Neural cell (in vitro differentiated cells): ENCODE measurements at regions not wholly inside any gene's neighbourhood (a gene's known extent, or its start where the extent isn't known, plus 50 kb on each side); places are given as distances from the start of the nearest gene placed in this dataset.

Experiments
- H2AFZ ChIP-seq: fragments of 200-600, 300-800 bp; sonication (generic), shearing (Covaris generic); 2 replicates; pipeline ENCODE4 v1.6.0; 2014; ENCODE audit warnings: low read depth, mild to moderate bottlenecking, antibody characterized with exemption, low read length, moderate library complexity
- H3F3A ChIP-seq: fragments of 200-600 bp; shearing (Covaris generic); 2 replicates; pipeline ENCODE4 v1.6.1; 2016; ENCODE audit warnings: mild to moderate bottlenecking, moderate library complexity, mixed read lengths, antibody characterized with exemption, low read length; ENCODE audit not compliant: insufficient read depth, poor library complexity, severe bottlenecking
- H3K27ac ChIP-seq: fragments of 200-600, 300-800 bp; sonication (generic), shearing (Covaris generic); 2 replicates; pipeline ENCODE4 v1.5.1; 2014; ENCODE audit warnings: mild to moderate bottlenecking, low read length, moderate library complexity
- H3K27me3 ChIP-seq: fragments of 300-800, 200-600 bp; sonication (generic), shearing (Covaris generic); 2 replicates; pipeline ENCODE4 v1.6.0; 2014; ENCODE audit warnings: mild to moderate bottlenecking, low read depth, low read length, moderate library complexity; ENCODE audit not compliant: insufficient read depth
- H3K36me3 ChIP-seq: fragments of 300-800, 200-600 bp; sonication (generic), shearing (Covaris generic); 2 replicates; pipeline ENCODE4 v1.5.1; 2014; ENCODE audit warnings: mild to moderate bottlenecking, antibody characterized with exemption, low read length, moderate library complexity; ENCODE audit not compliant: insufficient read depth
- H3K4me2 ChIP-seq: fragments of 300-800, 200-600 bp; sonication (generic), shearing (Covaris generic); 2 replicates; pipeline ENCODE4 v1.6.0; 2014; ENCODE audit warnings: mild to moderate bottlenecking, low read length
- H3K4me3 ChIP-seq: fragments of 300-800, 200-600 bp; sonication (generic), shearing (Covaris generic); 2 replicates; pipeline ENCODE4 v1.5.1; 2014; ENCODE audit warnings: mild to moderate bottlenecking, low read length, moderate library complexity
- H3K79me2 ChIP-seq: fragments of 200-600 bp; shearing (Covaris generic); replicated peaks from 2 replicates; pipeline ENCODE4 v1.6.0; 2014; ENCODE audit warnings: mild to moderate bottlenecking, low read length, moderate library complexity; ENCODE audit not compliant: insufficient read depth
- H3K9ac ChIP-seq: fragments of 300-800, 200-600 bp; sonication (generic), shearing (Covaris generic); 2 replicates; pipeline ENCODE4 v1.6.1; 2016; ENCODE audit warnings: mild to moderate bottlenecking, low read length, mixed read lengths
- H3K9me2 ChIP-seq: fragments of 200-600 bp; shearing (Covaris generic); 2 replicates; pipeline ENCODE4 v1.6.1; 2016; ENCODE audit warnings: mild to moderate bottlenecking, low read length, mixed read lengths; ENCODE audit not compliant: insufficient read depth
- H3K9me3 ChIP-seq: fragments of 200-600, 300-800 bp; sonication (generic), shearing (Covaris generic); 2 replicates; pipeline ENCODE4 v1.6.1; 2016; ENCODE audit warnings: mild to moderate bottlenecking, mixed run types, low read length, moderate library complexity, mixed read lengths
- H4K20me1 ChIP-seq: fragments of 200-600 bp; shearing (Covaris generic); 2 replicates; pipeline ENCODE4 v1.6.1; 2016; ENCODE audit warnings: mild to moderate bottlenecking, mixed run types; ENCODE audit not compliant: insufficient read depth
- CTCF ChIP-seq: fragments of 450-650 bp; IDR thresholded peaks from 2 replicates; pipeline ENCODE4 v1.5.1; 2014; ENCODE audit warnings: antibody characterized with exemption, mild to moderate bottlenecking, moderate library complexity; ENCODE audit not compliant: poor library complexity, severe bottlenecking
- EP300 ChIP-seq: fragments of 450-650 bp; conservative IDR thresholded peaks from 2 replicates; pipeline ENCODE4 v1.6.1; 2014; ENCODE audit warnings: antibody characterized with exemption, mild to moderate bottlenecking, moderate library complexity; ENCODE audit not compliant: poor library complexity, severe bottlenecking
- EZH2 ChIP-seq: fragments of 200-600, 300-800 bp; shearing (Covaris generic), sonication (generic); IDR thresholded peaks from 2 replicates; pipeline ENCODE4 v1.6.1; 2014; ENCODE audit warnings: antibody characterized with exemption, low read length, borderline replicate concordance, mild to moderate bottlenecking; ENCODE audit not compliant: insufficient read depth, poor library complexity, severe bottlenecking
- MXI1 ChIP-seq: fragments of 450-650 bp; conservative IDR thresholded peaks from 2 replicates; pipeline ENCODE4 v1.6.1; 2014; ENCODE audit warnings: antibody characterized with exemption, mild to moderate bottlenecking; ENCODE audit not compliant: poor library complexity, severe bottlenecking
- POLR2AphosphoS5 ChIP-seq: IDR thresholded peaks from 2 replicates; pipeline ENCODE4 v1.6.1; 2012
- RAD21 ChIP-seq: fragments of 450-650 bp; conservative IDR thresholded peaks from 2 replicates; pipeline ENCODE4 v1.6.1; 2014; ENCODE audit warnings: antibody characterized with exemption, mild to moderate bottlenecking, moderate library complexity
- REST ChIP-seq: IDR thresholded peaks from 2 replicates; pipeline ENCODE4 v1.6.1; 2012; ENCODE audit warnings: borderline replicate concordance
- SMC3 ChIP-seq: fragments of 450-650 bp; conservative IDR thresholded peaks from 2 replicates; pipeline ENCODE4 v1.6.1; 2014; ENCODE audit warnings: antibody characterized with exemption, mild to moderate bottlenecking, moderate library complexity; ENCODE audit not compliant: poor library complexity
- TAF1 ChIP-seq: IDR thresholded peaks from 2 replicates; pipeline ENCODE4 v1.6.1; 2012; ENCODE audit warnings: low read depth

- Histone ChIP-seq H3K4me2 (no peak overlapping the region), H3K27ac (no peak overlapping the region), H2AFZ (no peak overlapping the region), H3K9ac (no peak overlapping the region), H3K79me2 (no peaks in the 10 kb centered on the region), H3K27me3 (no peaks in the 10 kb centered on the region), H3F3A (no peaks in the 10 kb centered on the region), H3K9me2 (no peaks in the 10 kb centered on the region), H3K4me3 (no peak overlapping the region), H3K9me3 (no peaks in the 10 kb centered on the region), H3K36me3 (no peaks in the 10 kb centered on the region), H4K20me1 (no peaks in the 10 kb centered on the region)
- no peak for TF ChIP-seq SMC3
- TF ChIP-seq TAF1, result no peak
- no peak for TF ChIP-seq POLR2AphosphoS5
- TF ChIP-seq RAD21, result no peak
- no peak for TF ChIP-seq EP300
- no peak for TF ChIP-seq EZH2
- no peak for TF ChIP-seq MXI1
- TF ChIP-seq CTCF, result no peak
- TF ChIP-seq REST, result no peak
Observed at GRCh38 chr4:137384476-137384875, 147.8 kb downstream of the PCDH18 start.

GRCh38 chr4:137378821-137379220 lies 153.5 kb downstream of the PCDH18 start:
- no peaks in the 10 kb centered on the region for H3K27me3 ChIP-seq
- no peaks in the 10 kb centered on the region for H3K79me2 ChIP-seq
- H3K9ac ChIP-seq, result no peak overlapping the region
- no peak overlapping the region for H3K4me2 ChIP-seq
- no peak for TF ChIP-seq REST
- TF ChIP-seq EP300, result no peak
- no peak for TF ChIP-seq MXI1
- no peak for TF ChIP-seq RAD21
- TF ChIP-seq EZH2, result no peak
- no peak for TF ChIP-seq SMC3
- no peak for TF ChIP-seq CTCF
- TF ChIP-seq TAF1, result no peak
- TF ChIP-seq POLR2AphosphoS5, result no peak
- no peak overlapping the region for H2AFZ ChIP-seq
- no peak overlapping the region for H3K4me3 ChIP-seq
- no peak overlapping the region for H3K27ac ChIP-seq
- H3K9me2 ChIP-seq, result no peaks in the 10 kb centered on the region
- H3K9me3 ChIP-seq, result no peaks in the 10 kb centered on the region
- no peaks in the 10 kb centered on the region for H3F3A ChIP-seq
- no peaks in the 10 kb centered on the region for H4K20me1 ChIP-seq
- H3K36me3 ChIP-seq, result no peaks in the 10 kb centered on the region
